LNCAP (cell line): ENCODE measurements at regions not wholly inside any gene's neighbourhood (a gene's known extent, or its start where the extent isn't known, plus 50 kb on each side); places are given as distances from the start of the nearest gene placed in this dataset.

Experiments
- TF ChIP-seq, protein P1 (sequence below): fragments of 450-650 bp; IDR thresholded peaks from 2 replicates; pipeline ENCODE4 v1.5.1; 2017; ENCODE audit warnings: mild to moderate bottlenecking

DNA sequence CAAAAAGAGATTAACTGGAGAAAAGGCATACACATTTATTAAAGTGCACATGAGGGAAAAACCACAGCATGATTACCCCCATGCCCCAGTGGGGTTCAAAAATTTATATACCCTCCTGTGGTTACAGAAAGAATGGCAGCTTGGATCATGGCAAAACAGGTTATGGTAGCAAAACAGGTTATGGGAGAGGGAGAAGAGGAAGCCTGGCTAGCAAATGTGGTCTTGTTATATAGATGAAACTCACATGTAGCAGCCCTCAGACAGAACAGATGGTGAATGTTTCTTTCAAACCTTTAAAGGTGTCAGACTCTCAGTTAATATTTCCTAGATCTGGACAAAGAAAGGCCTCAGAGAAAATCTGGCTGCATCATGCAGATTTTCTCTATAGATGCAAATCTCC, 178.2 kb upstream of the ZC3H15 start:
- TF ChIP-seq, protein P1, sequence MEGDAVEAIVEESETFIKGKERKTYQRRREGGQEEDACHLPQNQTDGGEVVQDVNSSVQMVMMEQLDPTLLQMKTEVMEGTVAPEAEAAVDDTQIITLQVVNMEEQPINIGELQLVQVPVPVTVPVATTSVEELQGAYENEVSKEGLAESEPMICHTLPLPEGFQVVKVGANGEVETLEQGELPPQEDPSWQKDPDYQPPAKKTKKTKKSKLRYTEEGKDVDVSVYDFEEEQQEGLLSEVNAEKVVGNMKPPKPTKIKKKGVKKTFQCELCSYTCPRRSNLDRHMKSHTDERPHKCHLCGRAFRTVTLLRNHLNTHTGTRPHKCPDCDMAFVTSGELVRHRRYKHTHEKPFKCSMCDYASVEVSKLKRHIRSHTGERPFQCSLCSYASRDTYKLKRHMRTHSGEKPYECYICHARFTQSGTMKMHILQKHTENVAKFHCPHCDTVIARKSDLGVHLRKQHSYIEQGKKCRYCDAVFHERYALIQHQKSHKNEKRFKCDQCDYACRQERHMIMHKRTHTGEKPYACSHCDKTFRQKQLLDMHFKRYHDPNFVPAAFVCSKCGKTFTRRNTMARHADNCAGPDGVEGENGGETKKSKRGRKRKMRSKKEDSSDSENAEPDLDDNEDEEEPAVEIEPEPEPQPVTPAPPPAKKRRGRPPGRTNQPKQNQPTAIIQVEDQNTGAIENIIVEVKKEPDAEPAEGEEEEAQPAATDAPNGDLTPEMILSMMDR, result no peak

DNA sequence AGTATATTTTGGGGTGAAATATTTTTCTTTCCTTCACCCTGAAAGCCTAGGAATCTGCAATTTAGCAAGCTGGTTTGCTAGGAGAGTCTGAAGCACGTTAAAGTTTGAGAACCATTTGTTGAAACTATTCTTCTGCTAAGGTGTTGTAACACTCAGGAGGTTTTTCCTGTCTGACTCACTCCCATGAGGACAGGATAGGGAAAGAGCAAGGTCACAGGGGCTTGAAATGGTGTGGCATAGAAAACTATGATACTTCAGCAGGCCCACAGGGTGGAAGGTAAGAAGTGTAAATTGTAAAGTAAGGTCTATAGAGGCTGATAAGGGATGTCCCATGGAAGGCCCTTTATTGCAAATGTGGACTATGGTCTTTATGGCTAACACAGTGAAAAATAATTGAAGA, 177.7 kb upstream of the ZC3H15 start:
- TF ChIP-seq, protein P1, result no peak

DNA sequence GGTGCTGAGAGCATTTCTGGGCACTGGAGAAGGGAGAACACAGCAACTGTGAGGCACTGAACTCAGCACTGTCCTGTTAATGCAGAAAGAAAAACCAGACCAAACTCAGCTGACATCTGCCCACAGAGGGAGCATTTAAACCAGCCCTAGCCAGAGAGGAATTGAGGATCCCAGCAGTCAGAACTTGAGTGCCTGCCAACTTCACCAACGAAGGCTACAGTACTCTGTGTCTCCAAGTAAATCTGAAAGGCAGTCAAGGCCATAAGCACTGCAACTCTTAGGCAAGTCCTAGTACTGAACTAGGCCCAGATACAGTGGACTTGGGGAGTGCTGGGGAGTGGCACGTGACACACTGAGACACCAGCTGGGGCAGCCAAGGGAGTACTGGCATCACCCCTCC, 176.2 kb upstream of the ZC3H15 start:
- TF ChIP-seq, protein P1, result no peak

DNA sequence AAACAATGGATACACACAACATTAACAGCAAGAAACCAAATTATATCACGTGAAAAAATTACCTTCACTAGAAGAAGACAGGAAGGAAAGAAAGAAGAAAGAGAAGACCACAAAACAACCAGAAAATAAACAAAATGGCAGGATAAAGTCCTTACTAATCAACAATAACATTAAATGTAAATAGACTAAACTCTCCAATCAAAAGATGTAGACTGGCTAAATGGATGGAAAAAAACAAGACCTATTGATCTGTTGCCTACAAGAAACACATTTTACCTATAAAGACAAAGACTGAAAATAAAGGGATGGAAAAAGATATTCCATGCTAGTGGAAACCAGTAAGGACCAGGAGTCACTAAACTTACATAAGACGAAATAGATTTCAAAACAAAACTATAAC, 167.0 kb upstream of the ZC3H15 start:
- TF ChIP-seq, protein P1, result no peak

DNA sequence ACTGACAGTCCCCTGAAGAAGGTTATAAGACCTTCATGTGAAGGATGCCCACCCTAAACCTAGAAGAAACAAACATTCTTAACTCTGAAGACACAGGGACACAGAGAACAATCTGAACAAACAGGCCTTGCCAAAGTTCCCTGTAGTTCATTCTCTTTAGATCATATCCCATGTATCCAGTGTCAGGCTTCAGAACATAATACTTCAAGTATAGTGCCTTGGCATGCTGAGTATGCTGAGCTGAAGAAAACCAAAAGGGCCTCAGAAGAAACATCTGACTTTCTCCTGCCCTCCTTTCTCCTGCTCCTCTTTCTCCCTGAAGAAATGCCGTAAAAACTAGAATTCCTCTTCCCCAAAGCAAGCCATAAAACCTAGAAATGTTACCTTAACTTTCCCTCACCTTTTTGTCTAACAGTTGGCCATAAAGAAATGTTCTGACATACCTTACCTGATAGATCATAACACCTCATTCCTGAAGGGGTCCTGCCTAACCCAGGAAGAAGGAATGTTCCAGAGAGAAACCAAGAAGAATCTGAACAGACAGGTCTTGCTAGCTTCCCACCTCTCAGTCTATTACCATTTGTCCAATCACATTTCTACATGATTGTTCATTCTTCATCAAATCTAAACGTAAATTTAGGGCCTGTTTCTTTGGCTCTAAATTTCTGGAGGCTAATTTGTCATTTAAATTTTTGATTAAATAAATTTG, 160.1 kb upstream of the ZC3H15 start:
- TF ChIP-seq, protein P1, result no peak

DNA sequence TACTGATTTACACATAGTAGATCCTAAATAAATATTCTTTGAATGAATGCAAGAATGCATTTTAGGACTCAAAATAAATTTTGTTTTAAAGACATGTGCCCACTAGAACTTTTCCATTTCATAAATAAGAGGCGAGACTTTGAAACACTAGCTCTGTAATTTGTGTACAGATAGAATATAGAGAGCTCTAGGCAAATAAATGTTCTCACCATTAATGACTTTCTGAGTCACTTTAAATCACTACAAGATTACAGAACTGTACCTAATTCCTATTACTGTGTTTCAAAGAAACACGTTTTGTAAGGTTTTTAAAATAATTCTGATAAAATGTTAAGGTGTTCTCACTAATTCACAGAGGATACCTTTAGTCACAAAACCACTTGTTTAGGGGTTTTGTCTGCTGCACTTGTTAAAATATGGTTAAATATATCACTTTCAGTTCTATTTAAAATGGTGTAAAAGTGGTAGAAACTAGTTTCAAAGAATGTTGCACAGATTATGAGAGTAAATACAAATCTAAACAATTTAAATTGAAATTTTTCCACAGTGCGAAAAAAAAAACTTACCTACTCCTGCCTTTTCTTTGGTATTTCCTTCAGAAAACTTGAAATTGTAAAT, 158.7 kb upstream of the ZC3H15 start:
- TF ChIP-seq, protein P1, result no peak

DNA sequence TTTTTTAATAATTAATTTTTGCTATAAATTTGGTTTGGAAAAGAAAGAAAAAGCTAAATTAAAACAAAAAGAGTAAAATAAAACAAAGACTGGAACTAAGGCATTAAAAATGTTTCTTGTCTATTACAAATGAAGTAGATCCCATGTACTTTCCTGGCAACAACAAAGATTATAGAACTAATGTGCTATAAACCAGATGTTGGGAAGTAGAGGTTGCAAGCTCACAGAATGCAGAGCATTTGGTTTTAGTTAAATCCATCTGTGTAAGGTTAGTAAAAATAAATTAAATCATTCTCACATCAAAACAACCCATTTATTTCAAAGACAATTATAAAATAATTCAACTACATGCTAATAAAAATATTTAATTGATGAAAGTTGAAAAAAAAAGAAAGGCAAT, 157.2 kb upstream of the ZC3H15 start:
- TF ChIP-seq, protein P1, result no peak
